ENCODE measurements at regions not wholly inside any gene's neighbourhood (a gene's known extent, or its start where the extent isn't known, plus 50 kb on each side); places are given as distances from the start of the nearest gene placed in this dataset.

DNA sequence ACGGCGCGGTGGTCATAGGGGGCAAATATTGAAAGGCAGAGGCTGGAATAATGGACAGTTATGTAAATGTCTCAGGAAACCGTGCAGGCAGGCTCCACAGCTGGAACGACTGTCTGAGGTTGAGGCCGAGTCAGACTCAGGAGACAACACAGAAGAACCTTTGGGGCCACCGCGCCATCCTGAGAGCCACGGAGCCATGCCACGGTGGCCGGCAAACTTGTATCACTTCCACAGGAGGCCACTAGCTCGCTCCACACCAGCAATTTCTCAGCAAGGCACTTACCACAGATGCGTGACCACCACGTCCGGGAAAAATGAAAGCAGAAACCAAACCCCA, 156.7 kb upstream of the SALL3 start:
- TF ChIP-seq ELF4 (IDR thresholded peaks at IDR 0.05) (no peak), HDGF (IDR thresholded peaks at IDR 0.05; ENCODE audit: borderline replicate concordance) (no peak), SP1 (IDR thresholded peaks at IDR 0.05) (no peak), BHLHE40 (IDR thresholded peaks at IDR 0.05; ENCODE audit: borderline replicate concordance) (no peak), FOXK2 (IDR thresholded peaks at IDR 0.05) (no peak), TARDBP (IDR thresholded peaks at IDR 0.05) (no peak), FOXM1 (IDR thresholded peaks at IDR 0.05; ENCODE audit: borderline replicate concordance) (no peak), SUZ12 (IDR thresholded peaks at IDR 0.05) (no peak), ZNF384 (IDR thresholded peaks at IDR 0.05) (no peak)
